Mesenchymal stem cell (in vitro differentiated cells and primary cell): ENCODE measurements at regions not wholly inside any gene's neighbourhood (a gene's known extent, or its start where the extent isn't known, plus 50 kb on each side); places are given as distances from the start of the nearest gene placed in this dataset.

Experiments
- DNase-seq: peaks from one replicate; pipeline ENCODE4 v3.0.0-alpha.2; 2013
- H2AFZ ChIP-seq: one replicate; pipeline ENCODE4 v1.6.1; 2013; ENCODE audit warnings: low read depth, mild to moderate bottlenecking, control low read depth, inconsistent platforms, low read length, moderate library complexity
- H2AK5ac ChIP-seq: 2 replicates; pipeline ENCODE4 v1.6.1; 2013; ENCODE audit warnings: low read length, moderate library complexity, mild to moderate bottlenecking, inconsistent platforms; ENCODE audit not compliant: severe bottlenecking
- H2BK120ac ChIP-seq: one replicate; pipeline ENCODE4 v1.6.1; 2013; ENCODE audit warnings: low read depth, mild to moderate bottlenecking, inconsistent platforms, low read length, moderate library complexity
- H2BK12ac ChIP-seq, 2 experiments: one replicate each; pipeline ENCODE4 v1.6.1; 2013; ENCODE audit warnings: inconsistent platforms in 2 of 2, low read length in 2 of 2, mild to moderate bottlenecking in 2 of 2, moderate library complexity in 2 of 2, control low read depth in 1 of 2
- H2BK15ac ChIP-seq: one replicate; pipeline ENCODE4 v1.6.1; 2013; ENCODE audit warnings: mild to moderate bottlenecking, low read depth, inconsistent platforms; ENCODE audit not compliant: poor library complexity, severe bottlenecking
- H2BK5ac ChIP-seq: 2 replicates; pipeline ENCODE4 v1.6.1; 2013; ENCODE audit warnings: low read depth, mild to moderate bottlenecking, low read length, control low read depth, inconsistent platforms; ENCODE audit not compliant: poor library complexity, severe bottlenecking
- H3K14ac ChIP-seq, 2 experiments: one replicate each; pipeline ENCODE4 v1.6.1; 2013; ENCODE audit warnings: inconsistent platforms in 2 of 2, low read length in 2 of 2, control low read depth in 1 of 2, mild to moderate bottlenecking in 1 of 2, moderate library complexity in 1 of 2
- H3K18ac ChIP-seq, 2 experiments: one replicate each; pipeline ENCODE4 v1.6.1; 2013; ENCODE audit warnings: inconsistent platforms in 2 of 2, low read length in 2 of 2, control low read depth in 1 of 2, low read depth in 1 of 2, mild to moderate bottlenecking in 1 of 2
- H3K23ac ChIP-seq, 2 experiments: one replicate each; pipeline ENCODE4 v1.6.1; 2013; ENCODE audit warnings: inconsistent platforms in 2 of 2, low read length in 2 of 2, mild to moderate bottlenecking in 2 of 2, moderate library complexity in 2 of 2, control low read depth in 1 of 2
- H3K27ac ChIP-seq: 2 replicates; pipeline ENCODE4 v1.5.1; 2013; ENCODE audit warnings: mild to moderate bottlenecking, moderate library complexity, low read length, control low read depth, inconsistent platforms; ENCODE audit not compliant: poor library complexity, severe bottlenecking
- H3K27me3 ChIP-seq, 2 experiments: 2 replicates each; pipeline versions ENCODE4 v1.6.1 to v1.7.0; 2013; ENCODE audit warnings: low read length in 2 of 2, mild to moderate bottlenecking in 2 of 2, moderate library complexity in 2 of 2, control low read depth in 1 of 2, inconsistent platforms in 1 of 2; ENCODE audit not compliant: control insufficient read depth in 1 of 2, insufficient read depth in 1 of 2
- H3K36me3 ChIP-seq, 2 experiments: 2 replicates each; pipeline versions ENCODE4 v1.6.1 to v1.7.0; 2013; ENCODE audit warnings: low read length in 2 of 2, control low read depth in 1 of 2, inconsistent platforms in 1 of 2, low read depth in 1 of 2, mild to moderate bottlenecking in 1 of 2; ENCODE audit not compliant: insufficient read depth in 2 of 2, control insufficient read depth in 1 of 2
- H3K4ac ChIP-seq, 2 experiments: one replicate each; pipeline ENCODE4 v1.6.1; 2013; ENCODE audit warnings: inconsistent platforms in 2 of 2, low read length in 2 of 2, mild to moderate bottlenecking in 2 of 2, moderate library complexity in 2 of 2, control low read depth in 1 of 2, low read depth in 1 of 2
- H3K4me1 ChIP-seq: 2 replicates; pipeline ENCODE4 v1.6.1; 2013; ENCODE audit warnings: low read depth, low read length, control low read depth; ENCODE audit not compliant: control insufficient read depth, insufficient read depth
- H3K4me2 ChIP-seq: 2 replicates; pipeline ENCODE4 v1.6.1; 2013; ENCODE audit warnings: low read length, mild to moderate bottlenecking, inconsistent platforms; ENCODE audit not compliant: poor library complexity, severe bottlenecking
- H3K4me3 ChIP-seq, 2 experiments: 2 replicates each; pipeline versions ENCODE4 v1.5.1 to v1.7.0; 2013; ENCODE audit warnings: low read length in 2 of 2, mild to moderate bottlenecking in 2 of 2, control low read depth in 1 of 2, low read depth in 1 of 2; ENCODE audit not compliant: insufficient read depth in 1 of 2
- H3K79me1 ChIP-seq: replicated peaks from 2 replicates; pipeline ENCODE4 v1.6.1; 2013; ENCODE audit warnings: mild to moderate bottlenecking, control low read depth, low read length, inconsistent platforms; ENCODE audit not compliant: poor library complexity, severe bottlenecking
- H3K9ac ChIP-seq: 2 replicates; pipeline ENCODE4 v1.7.0; 2013; ENCODE audit warnings: mild to moderate bottlenecking, low read length, moderate library complexity
- H3K9me3 ChIP-seq: 2 replicates; pipeline ENCODE4 v1.7.0; 2013; ENCODE audit warnings: mild to moderate bottlenecking, low read length; ENCODE audit not compliant: control insufficient read depth
- H4K8ac ChIP-seq: one replicate; pipeline ENCODE4 v1.6.1; 2013; ENCODE audit warnings: inconsistent platforms, mild to moderate bottlenecking, low read length, moderate library complexity
- H4K91ac ChIP-seq: one replicate; pipeline ENCODE4 v1.6.1; 2013; ENCODE audit warnings: mild to moderate bottlenecking, low read length, inconsistent platforms
- WGBS: methylation state at CpG from one replicate; pipeline ENCODE4 v1.1.7; 2013; ENCODE audit warnings: mixed read lengths; 5-methylcytosine and 5-hydroxymethylcytosine counted together

- no peak overlapping the region for H2AK5ac ChIP-seq
- no peak overlapping the region for H3K27ac ChIP-seq
- H2BK15ac ChIP-seq, result peak overlapping the region; percentile 29
- no peak overlapping the region for H3K4me2 ChIP-seq
- H2BK12ac ChIP-seq, result no peak overlapping the region
- no peak overlapping the region for H3K23ac ChIP-seq
- H3K9me3 ChIP-seq, result no peaks in the 10 kb centered on the region
- H2BK120ac ChIP-seq, result no peak overlapping the region
- H3K4me1 ChIP-seq, result no peaks in the 10 kb centered on the region
- no peak overlapping the region for H2BK5ac ChIP-seq
- H3K9ac ChIP-seq, result peak overlapping the region; percentile 67
- H3K79me1 ChIP-seq, result no peaks in the 10 kb centered on the region
- H3K18ac ChIP-seq, result no peak overlapping the region
- no peak overlapping the region for H2AFZ ChIP-seq
- H4K91ac ChIP-seq, result no peak overlapping the region
- peak; percentile 48 for DNase-seq
- H4K8ac ChIP-seq, result no peak overlapping the region
- H3K27me3 ChIP-seq, result no peaks in the 10 kb centered on the region
- H3K14ac ChIP-seq, result no peak overlapping the region
- no peak overlapping the region for H3K4ac ChIP-seq
- no peaks in the 10 kb centered on the region for H3K36me3 ChIP-seq
- 84% methylated on average over 3 of the region's 3 CpGs for WGBS
- H3K4me3 ChIP-seq, result peak overlapping the region in 1 of 2 experiments; percentile 16
These were observed 57.9 kb upstream of the FST start for GRCh38 chr5:53422539-53422938.

GRCh38 chr5:53423724-53424123 is 56.7 kb upstream of the FST start:
- no peak overlapping the region for H3K4me3 ChIP-seq
- no peak overlapping the region for H3K23ac ChIP-seq
- H3K9me3 ChIP-seq, result no peaks in the 10 kb centered on the region
- H3K14ac ChIP-seq, result no peak overlapping the region
- no peak overlapping the region for H3K4ac ChIP-seq
- no peak overlapping the region for H4K8ac ChIP-seq
- no peaks in the 10 kb centered on the region for H3K36me3 ChIP-seq
- no peak overlapping the region for H4K91ac ChIP-seq
- H2AK5ac ChIP-seq, result no peak overlapping the region
- H3K79me1 ChIP-seq, result no peaks in the 10 kb centered on the region
- H2BK12ac ChIP-seq, result no peak overlapping the region
- no peak overlapping the region for H3K18ac ChIP-seq
- no peaks in the 10 kb centered on the region for H3K4me1 ChIP-seq
- H2AFZ ChIP-seq, result no peak overlapping the region
- no peak overlapping the region for H2BK15ac ChIP-seq
- WGBS, result 92% methylated on average over 1 of the region's 1 CpG
- H2BK120ac ChIP-seq, result no peak overlapping the region
- H3K27ac ChIP-seq, result no peak overlapping the region
- H3K9ac ChIP-seq, result peak overlapping the region; percentile 67
- DNase-seq, result no peak
- H3K4me2 ChIP-seq, result no peak overlapping the region
- no peak overlapping the region for H2BK5ac ChIP-seq
- H3K27me3 ChIP-seq, result no peaks in the 10 kb centered on the region

GRCh38 chr5:53424686-53425615 is 55.5 kb upstream of the FST start:
- DNase-seq, result no peak
- no peak overlapping the region for H4K8ac ChIP-seq
- no peak overlapping the region for H4K91ac ChIP-seq
- no peak overlapping the region for H3K4me2 ChIP-seq
- H3K23ac ChIP-seq, result no peak overlapping the region
- WGBS, result 95% methylated on average over 6 of the region's 9 CpGs
- no peak overlapping the region for H2AFZ ChIP-seq
- no peak overlapping the region for H2BK5ac ChIP-seq
- peaks cover 2% of the 10 kb centered on the region for H3K4me1 ChIP-seq
- no peak overlapping the region for H2BK120ac ChIP-seq
- H3K4me3 ChIP-seq, result peak overlapping the region in 1 of 2 experiments; percentile 24
- peak overlapping the region in 1 of 2 experiments; percentile 66 for H3K18ac ChIP-seq
- H3K4ac ChIP-seq, result no peak overlapping the region
- H3K27me3 ChIP-seq, result no peaks in the 10 kb centered on the region
- no peaks in the 10 kb centered on the region for H3K9me3 ChIP-seq
- H3K27ac ChIP-seq, result no peak overlapping the region
- no peak overlapping the region for H3K14ac ChIP-seq
- no peak overlapping the region for H2BK12ac ChIP-seq
- no peaks in the 10 kb centered on the region for H3K79me1 ChIP-seq
- H2BK15ac ChIP-seq, result no peak overlapping the region
- H2AK5ac ChIP-seq, result no peak overlapping the region
- H3K9ac ChIP-seq, result peak overlapping the region; percentile 67
- H3K36me3 ChIP-seq, result no peaks in the 10 kb centered on the region

GRCh38 chr5:53425687-53426511 is 54.5 kb upstream of the FST start:
- Histone ChIP-seq H4K91ac (no peak overlapping the region), H3K27ac (no peak overlapping the region), H3K4ac (no peak overlapping the region), H3K4me2 (no peak overlapping the region), H2BK5ac (no peak overlapping the region), H3K9ac (peak overlapping the region; percentile 67), H3K9me3 (no peaks in the 10 kb centered on the region), H2AK5ac (no peak overlapping the region), H3K14ac (no peak overlapping the region), H3K36me3 (no peaks in the 10 kb centered on the region), H3K4me3 (no peak overlapping the region), H4K8ac (no peak overlapping the region), H3K23ac (no peak overlapping the region), H2BK120ac (no peak overlapping the region), H3K4me1 (peaks cover 3% of the 10 kb centered on the region), H2AFZ (no peak overlapping the region), H2BK12ac (no peak overlapping the region), H3K79me1 (no peaks in the 10 kb centered on the region), H2BK15ac (no peak overlapping the region), H3K27me3 (no peaks in the 10 kb centered on the region), H3K18ac (no peak overlapping the region)
- DNase-seq, result no peak
- WGBS, result 56% methylated on average over 7 of the region's 8 CpGs
